Kidney epithelial cell (primary cell): ENCODE measurements at regions not wholly inside any gene's neighbourhood (a gene's known extent, or its start where the extent isn't known, plus 50 kb on each side); places are given as distances from the start of the nearest gene placed in this dataset.

Experiments
- DNase-seq: peaks from one replicate; pipeline ENCODE4 v3.0.0-alpha.2; 2010; ENCODE audit warnings: low read depth
- H3K27me3 ChIP-seq: 2 replicates; pipeline ENCODE4 v1.6.0; 2011; ENCODE audit warnings: low read length; ENCODE audit not compliant: control insufficient read depth, insufficient read depth
- H3K36me3 ChIP-seq: 2 replicates; pipeline ENCODE4 v1.5.1; 2011; ENCODE audit warnings: low read length; ENCODE audit not compliant: control insufficient read depth, insufficient read depth
- H3K4me3 ChIP-seq: 2 replicates; pipeline ENCODE4 v1.5.1; 2011; ENCODE audit warnings: low read depth, mild to moderate bottlenecking, control low read depth, low read length
- CTCF ChIP-seq: IDR thresholded peaks from 2 replicates; pipeline ENCODE4 v1.5.1; 2011; ENCODE audit warnings: mild to moderate bottlenecking, moderate library complexity, low read length, control low read depth, inconsistent platforms; ENCODE audit not compliant: insufficient read depth, poor library complexity, severe bottlenecking

DNA sequence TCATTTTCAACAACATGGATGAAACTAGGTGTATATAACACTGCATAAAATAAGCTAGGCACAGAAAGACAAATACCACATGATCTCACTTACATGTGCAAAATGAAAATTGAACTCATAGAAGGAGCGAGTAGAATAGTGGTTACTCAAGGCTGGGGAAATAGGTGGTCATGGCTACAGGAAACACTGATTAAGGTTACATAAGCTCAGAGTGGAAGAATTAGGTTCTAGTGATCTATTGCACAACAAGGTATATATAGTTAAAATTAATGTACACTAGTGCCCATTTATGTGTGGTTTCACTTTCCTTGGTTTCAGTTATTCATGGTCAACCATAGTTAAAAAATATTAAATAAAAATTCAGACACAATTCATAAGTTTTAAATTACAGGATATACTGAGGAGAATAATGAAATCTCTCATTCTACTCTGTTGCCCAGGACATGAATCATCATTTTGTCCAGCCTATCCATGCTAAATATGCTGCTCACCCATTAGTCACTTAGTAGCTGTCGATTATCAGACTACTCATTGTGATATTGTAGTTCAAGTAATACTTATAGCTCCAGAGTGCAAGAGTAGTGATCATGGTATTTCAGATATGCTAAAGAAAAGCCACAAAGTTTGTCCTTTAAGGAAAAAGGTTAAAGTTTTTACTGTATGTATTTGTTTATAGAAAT lies 1530.9 kb upstream of the LRRTM1 start:
- no peak for TF ChIP-seq CTCF
- DNase-seq, result no peak
- Histone ChIP-seq H3K36me3 (no peaks in the 10 kb centered on the region), H3K4me3 (no peak overlapping the region), H3K27me3 (no peaks in the 10 kb centered on the region)

GRCh38 chr2:81786811-81787210 lies 1482.3 kb upstream of the LRRTM1 start:
- Histone ChIP-seq H3K36me3 (no peaks in the 10 kb centered on the region), H3K27me3 (no peaks in the 10 kb centered on the region), H3K4me3 (no peak overlapping the region)
- no peak for DNase-seq
- TF ChIP-seq CTCF, result no peak

GRCh38 chr2:81767187-81767912 lies 1462.8 kb upstream of the LRRTM1 start:
- no peak for TF ChIP-seq CTCF
- Histone ChIP-seq H3K4me3 (no peak overlapping the region), H3K36me3 (no peaks in the 10 kb centered on the region), H3K27me3 (no peaks in the 10 kb centered on the region)
- peak; percentile 21 for DNase-seq

- TF ChIP-seq CTCF, result no peak
- H3K36me3 ChIP-seq, result no peaks in the 10 kb centered on the region
- DNase-seq, result no peak
- no peak overlapping the region for H3K4me3 ChIP-seq
- H3K27me3 ChIP-seq, result no peaks in the 10 kb centered on the region
Observed at GRCh38 chr2:81747481-81748070, 1443.0 kb upstream of the LRRTM1 start.

GRCh38 chr2:81739966-81740365 lies 1435.4 kb upstream of the LRRTM1 start:
- H3K36me3 ChIP-seq, result no peaks in the 10 kb centered on the region
- H3K27me3 ChIP-seq, result no peaks in the 10 kb centered on the region
- no peak for DNase-seq
- TF ChIP-seq CTCF, result no peak
- H3K4me3 ChIP-seq, result no peak overlapping the region
